Lung microvascular endothelial cell (primary cell): ENCODE measurements at regions not wholly inside any gene's neighbourhood (a gene's known extent, or its start where the extent isn't known, plus 50 kb on each side); places are given as distances from the start of the nearest gene placed in this dataset.
A peak's percentile ranks its signal among the peaks of the same experiment; 100 is the strongest.

Source experiments
- DNase-seq, 2 donors: peaks; one replicate each; pipeline versions ENCODE4 v3.0.0 to v3.0.0-alpha.2; 2010; ENCODE audit warnings: low read depth in 2 of 2

GRCh38 chr16:73280388-73280787 is 232.5 kb upstream of the ZFHX3 start:
- DNase-seq = peak in 1 of 2 donors; percentile 9

DNA sequence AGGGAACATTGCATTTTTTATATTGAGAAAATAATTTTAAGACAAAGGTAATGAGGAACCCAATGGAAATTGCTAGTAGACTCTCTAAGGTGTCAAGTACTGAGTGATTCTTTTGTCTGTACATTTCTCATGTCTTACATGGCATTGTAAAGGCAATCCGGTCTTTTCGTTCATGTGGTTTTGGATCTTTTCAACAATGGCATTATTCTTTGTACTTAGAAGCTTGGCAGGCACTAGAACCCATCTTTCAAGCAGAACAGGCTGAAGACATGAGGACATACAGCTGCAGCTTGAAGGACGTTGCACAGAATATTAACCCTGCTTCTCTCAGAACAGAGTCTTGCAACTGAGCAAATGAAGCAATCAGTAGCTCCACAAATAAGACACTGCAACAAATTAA is 231.5 kb upstream of the ZFHX3 start:
- DNase-seq = no peak

GRCh38 chr16:73277071-73277470 is 229.1 kb upstream of the ZFHX3 start:
- no peak for DNase-seq

DNA sequence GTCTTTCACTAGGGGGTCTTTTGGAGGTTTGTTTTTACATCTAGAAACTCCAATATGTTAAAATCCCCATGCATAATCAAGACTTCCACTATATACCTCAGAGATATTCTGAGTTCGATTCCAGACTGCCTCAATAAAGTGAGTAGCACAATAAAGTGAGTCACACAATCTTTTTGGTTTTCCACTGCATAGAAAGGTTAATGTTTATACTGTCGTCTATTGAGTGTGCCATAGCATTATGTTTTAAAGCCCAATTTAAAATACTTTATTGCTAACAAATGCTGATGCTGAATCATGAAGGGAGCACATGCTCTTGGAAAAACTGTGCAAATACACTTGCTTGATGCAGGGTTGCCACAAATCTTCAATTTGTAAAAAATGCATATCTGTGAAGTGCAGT is 227.5 kb upstream of the ZFHX3 start:
- no peak for DNase-seq

DNA sequence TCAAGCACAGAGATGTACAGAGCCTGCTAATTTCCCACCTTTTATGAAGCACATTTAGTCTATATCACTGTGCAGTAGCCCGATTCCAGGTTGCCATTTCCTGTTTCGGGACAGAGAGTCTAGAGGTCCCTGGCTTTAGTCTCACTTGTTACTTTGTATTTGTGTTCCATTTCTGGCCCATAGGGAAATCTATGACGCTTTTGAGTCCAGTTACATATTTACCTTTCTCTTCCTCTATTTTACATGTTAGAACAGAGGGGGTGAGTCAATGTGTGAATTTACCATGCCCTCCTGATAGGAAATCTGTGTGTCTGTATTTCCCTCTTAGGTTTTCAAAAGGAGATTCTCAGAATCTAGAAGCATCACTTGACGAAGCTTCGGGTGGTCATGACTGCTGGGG is 227.1 kb upstream of the ZFHX3 start:
- DNase-seq = no peak

DNA sequence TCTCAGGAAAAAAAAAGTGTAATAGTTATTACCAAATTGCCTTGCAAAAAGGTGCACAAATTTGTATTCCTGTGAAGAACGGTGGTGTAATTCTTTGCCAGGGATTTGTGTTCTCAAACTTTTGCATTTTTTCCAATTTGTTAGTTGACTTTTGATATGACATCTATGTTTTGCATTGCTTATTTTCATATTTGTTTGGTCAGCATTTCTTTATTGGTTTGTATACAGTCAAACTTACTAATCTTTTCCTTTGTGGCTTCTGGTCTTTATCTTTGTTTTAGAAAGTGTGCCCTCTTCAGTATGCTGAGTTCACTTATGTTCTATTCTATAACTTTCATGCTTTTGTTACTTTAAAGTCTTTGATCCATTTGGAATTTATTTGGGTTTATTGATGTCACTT is 226.2 kb upstream of the ZFHX3 start:
- no peak for DNase-seq

- peak; percentile 5 to 8 for DNase-seq
These were observed 220.6 kb upstream of the ZFHX3 start for GRCh38 chr16:73268366-73268993.

DNA sequence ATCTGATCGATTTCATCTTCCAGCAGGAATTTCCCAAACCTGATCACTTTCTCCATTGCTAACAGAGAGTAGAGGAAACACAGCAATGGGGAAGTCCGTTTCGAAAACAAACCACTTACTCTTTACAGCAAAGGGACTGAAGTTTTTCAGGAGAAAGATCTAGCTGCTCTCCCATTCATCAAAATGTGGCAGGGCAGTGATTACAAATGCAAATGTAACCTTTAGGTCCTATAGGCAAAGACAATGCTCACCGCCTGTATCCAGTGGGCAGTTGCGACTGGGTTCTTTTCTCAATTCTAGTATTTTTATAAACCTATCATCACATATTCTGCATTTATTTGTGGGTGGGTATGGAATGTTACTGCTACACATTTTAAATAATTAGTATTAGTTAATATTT is 218.0 kb upstream of the ZFHX3 start:
- DNase-seq = no peak

GRCh38 chr16:73265124-73265837 is 217.4 kb upstream of the ZFHX3 start:
- DNase-seq = peak; percentile 8 to 57

GRCh38 chr16:73262931-73263330 is 215.0 kb upstream of the ZFHX3 start:
- no peak for DNase-seq

DNA sequence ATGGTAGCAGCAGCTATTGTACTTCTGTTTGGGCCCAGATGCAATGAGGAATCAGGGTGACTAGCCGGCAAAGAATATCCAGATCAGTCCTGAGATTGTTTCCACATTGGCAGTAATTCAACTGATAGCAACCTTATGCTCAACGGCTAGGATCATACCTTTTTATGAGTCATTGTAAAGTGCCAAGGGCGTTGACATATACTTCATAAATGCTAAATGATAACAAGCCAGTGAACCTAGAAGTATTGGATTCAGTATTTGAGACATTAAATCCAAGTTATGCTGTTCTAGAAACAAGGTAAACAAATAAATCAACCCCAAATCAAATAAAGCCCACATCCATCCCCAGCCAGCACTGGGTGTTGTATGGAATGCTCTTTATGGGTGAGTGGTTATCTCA is 207.1 kb upstream of the ZFHX3 start:
- no peak for DNase-seq

DNA sequence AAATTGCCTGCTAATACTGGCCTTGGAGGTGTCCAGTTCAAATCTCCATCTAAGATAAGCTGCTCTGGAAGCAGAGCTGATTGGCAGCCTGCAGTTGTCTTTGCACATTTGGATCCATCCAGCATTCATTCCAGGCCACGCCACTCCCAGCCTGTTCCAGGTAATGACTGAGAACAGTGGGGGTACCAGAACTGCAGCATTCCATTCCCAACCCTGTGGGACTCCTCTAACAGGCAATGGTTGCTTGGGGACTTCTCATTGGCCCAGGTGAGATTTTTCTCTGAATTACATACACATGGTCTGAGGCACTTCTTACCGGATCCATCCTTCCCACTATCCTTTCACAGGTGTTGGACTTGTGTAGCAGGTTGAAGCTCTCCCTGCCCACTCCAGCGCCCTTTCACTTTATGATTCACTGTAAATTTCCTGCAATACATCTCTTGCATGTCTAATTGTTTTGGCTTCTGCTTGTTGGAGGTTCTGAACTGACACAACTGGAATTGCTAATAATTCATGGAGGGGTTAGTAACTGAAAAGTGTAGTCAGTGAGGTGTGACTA is 206.1 kb upstream of the ZFHX3 start:
- DNase-seq = no peak

DNA sequence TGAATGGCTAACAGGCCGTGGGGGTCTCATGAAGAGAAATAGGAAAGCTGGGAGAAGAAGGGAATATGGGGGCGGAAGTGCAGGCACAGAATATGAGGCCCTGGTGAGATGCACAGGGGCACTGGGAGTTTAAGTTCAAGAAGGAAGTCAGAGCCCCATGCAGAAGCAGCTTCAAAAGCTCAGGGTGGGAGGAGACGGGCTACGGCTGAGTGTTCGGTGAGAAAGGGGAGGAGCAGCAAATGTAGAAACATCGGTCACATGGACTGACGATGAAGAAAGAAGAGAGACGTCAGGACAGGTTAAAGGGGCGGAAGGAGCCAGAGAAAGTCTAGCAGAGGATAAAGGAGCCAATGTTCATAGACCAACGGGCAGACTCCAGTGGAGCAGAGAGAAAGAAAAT is 204.5 kb upstream of the ZFHX3 start:
- no peak for DNase-seq

DNA sequence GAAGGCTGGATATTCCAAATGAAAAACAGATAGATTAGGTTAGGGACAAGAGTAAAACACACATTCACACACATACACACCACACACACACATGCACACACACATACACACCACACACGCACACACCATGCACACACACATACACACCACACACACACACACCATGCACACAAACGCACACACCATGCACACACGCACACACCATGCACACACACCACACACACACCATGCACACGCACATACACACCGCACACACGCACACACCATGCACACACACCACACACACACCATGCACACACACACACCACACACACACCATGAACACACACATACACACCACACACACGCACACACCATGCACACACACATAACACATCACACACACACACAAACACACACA is 203.7 kb upstream of the ZFHX3 start:
- DNase-seq = no peak

DNA sequence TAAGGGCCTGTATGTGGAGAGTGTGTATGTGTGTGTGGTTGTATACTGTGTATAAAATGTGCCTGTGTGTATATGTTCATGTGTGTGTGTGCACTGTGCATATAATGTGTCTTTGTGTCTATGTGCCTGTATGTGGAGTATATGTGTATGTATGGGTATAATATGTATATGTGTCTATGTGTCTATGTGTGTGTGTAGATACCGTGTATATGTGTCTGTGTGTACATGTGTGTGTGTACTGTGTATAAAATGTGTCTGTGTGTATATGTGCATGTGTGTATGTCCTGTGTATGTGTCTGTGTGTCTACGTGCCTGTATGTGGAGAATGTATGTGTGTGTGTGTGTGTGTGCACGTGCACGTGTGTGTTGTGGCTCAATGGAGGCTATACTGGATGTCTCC is 200.4 kb upstream of the ZFHX3 start:
- DNase-seq = no peak

- no peak for DNase-seq
These were observed 193.0 kb upstream of the ZFHX3 start for GRCh38 chr16:73240920-73241319.

GRCh38 chr16:73237601-73238000 is 189.7 kb upstream of the ZFHX3 start:
- DNase-seq = no peak

GRCh38 chr16:73234496-73234895 is 186.6 kb upstream of the ZFHX3 start:
- DNase-seq = no peak

DNA sequence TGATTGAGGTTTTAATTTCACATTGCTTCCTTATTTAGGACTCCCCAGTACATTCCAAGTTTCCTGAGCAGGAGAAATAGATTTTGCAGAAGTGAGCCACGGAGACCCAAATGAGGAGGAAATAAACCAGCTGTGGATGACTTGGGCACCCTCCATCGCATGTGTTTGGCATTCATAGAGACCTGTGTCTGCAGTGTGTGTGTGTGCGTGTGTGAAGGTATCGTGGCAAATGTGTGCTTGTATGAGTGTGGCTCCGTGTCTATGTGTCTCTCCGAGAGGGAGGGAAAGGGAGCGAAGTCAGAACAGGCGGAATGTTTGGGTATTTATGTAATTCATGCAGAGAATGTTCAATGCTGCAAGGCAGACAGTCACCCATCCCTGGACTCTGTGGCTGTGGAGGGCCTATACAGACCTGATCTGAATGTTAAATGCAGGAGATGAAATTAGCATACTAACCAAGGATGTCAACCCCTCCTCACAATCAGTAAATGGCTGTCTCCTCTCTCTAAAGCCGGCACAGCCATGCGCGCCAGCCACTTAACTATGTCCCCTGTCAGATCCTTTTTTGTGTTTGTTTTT is 186.0 kb upstream of the ZFHX3 start:
- no peak for DNase-seq

DNA sequence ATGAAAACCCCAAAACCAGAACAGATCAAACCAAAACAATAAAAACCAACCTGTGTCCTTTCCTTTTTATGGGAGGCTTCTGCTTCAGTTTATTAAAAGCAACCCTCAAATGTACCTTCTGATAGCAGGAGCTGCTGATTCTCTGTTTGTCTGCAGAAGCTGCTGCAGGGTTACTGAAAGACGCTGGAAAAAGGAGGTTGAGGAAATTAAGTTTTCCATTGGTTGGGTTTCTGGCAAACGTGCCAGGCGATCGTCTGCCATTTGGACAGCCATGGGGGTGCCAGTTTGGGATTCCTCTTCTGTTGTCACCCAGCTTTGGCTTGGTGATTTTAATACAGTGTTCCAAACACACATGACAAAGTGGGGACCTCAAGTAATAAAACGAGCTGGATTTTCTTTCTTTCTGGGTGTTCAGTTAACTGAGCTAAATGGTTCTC is 185.4 kb upstream of the ZFHX3 start:
- no peak for DNase-seq

- DNase-seq = peak; percentile 3 to 85
These were observed 184.8 kb upstream of the ZFHX3 start for GRCh38 chr16:73232555-73233328.

DNA sequence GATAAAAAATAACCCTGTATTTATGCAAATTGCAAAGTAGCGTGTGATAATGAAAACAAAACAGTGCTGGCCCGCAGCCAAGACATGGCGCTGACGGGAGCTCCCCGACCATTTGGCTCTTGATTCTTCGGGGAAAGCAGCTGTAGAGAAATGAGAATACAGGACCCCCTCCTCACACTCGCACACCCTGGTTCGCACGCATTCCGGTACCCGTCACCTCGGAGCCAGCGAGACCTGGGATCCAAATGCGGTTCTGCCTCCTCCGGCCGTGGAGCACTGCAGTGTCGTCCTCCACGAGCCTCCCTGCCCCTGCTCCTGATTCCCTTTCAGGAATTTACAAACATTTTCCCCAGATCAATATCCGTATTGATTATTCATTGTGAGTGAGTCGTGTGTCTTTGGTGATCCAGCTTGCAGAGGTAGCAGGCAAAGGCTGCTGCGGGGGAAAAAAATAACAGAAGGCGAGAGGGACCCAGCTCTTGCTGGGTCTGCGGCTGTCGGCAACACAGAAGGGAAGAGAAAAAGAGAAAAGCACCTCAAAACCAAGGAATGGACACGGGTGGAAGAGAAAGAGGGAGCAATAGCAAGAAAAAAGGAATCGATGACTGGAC is 184.1 kb upstream of the ZFHX3 start:
- no peak for DNase-seq
